Amniotic stem cell (primary cell): ENCODE measurements at regions not wholly inside any gene's neighbourhood (a gene's known extent, or its start where the extent isn't known, plus 50 kb on each side); places are given as distances from the start of the nearest gene placed in this dataset.
"Not testable (repeated sequence)": the region's sequence is repeated elsewhere in the genome, so short reads cannot be mapped to it uniquely, and the experiment has no call there.

Experiments used
- DNase-seq: peaks from one replicate; lab custom pipeline; 2025; lab: John Stamatoyannopoulos, UW

GRCh38 chr9:129317179-129318011, 139.3 kb upstream of the IER5L start:
- DNase-seq: no peak

GRCh38 chr9:129316281-129317030, 138.4 kb upstream of the IER5L start:
- no peak for DNase-seq

GRCh38 chr9:129313331-129313955, 135.4 kb upstream of the IER5L start:
- DNase-seq: no peak

- DNase-seq: no peak
Observed at GRCh38 chr9:129312251-129313122, 134.4 kb upstream of the IER5L start.

GRCh38 chr9:129311643-129312042, 133.6 kb upstream of the IER5L start:
- DNase-seq: no peak

- DNase-seq: no peak
Observed at GRCh38 chr9:129310666-129311350, 132.7 kb upstream of the IER5L start.

GRCh38 chr9:129309906-129310305, 131.8 kb upstream of the IER5L start:
- DNase-seq: no peak

GRCh38 chr9:129309041-129309430, 131.0 kb upstream of the IER5L start:
- DNase-seq: no peak

GRCh38 chr9:129307227-129307970, 129.3 kb upstream of the IER5L start:
- no peak for DNase-seq

GRCh38 chr9:129306318-129306973, 128.4 kb upstream of the IER5L start:
- DNase-seq: no peak

GRCh38 chr9:129305246-129305645, 127.2 kb upstream of the IER5L start:
- no peak for DNase-seq

GRCh38 chr9:129301941-129302340, 123.9 kb upstream of the IER5L start:
- no peak for DNase-seq

- not testable (repeated sequence) for DNase-seq
Observed at GRCh38 chr9:129296195-129296594, 118.1 kb upstream of the IER5L start.

- DNase-seq: no peak
Observed at GRCh38 chr9:129291041-129291501, 113.0 kb upstream of the IER5L start.

GRCh38 chr9:129290606-129291005, 112.5 kb upstream of the IER5L start:
- DNase-seq: no peak

GRCh38 chr9:129289883-129290282, 111.8 kb upstream of the IER5L start:
- DNase-seq: no peak

GRCh38 chr9:129289131-129289731, 111.2 kb upstream of the IER5L start:
- no peak for DNase-seq

- no peak for DNase-seq
Observed at GRCh38 chr9:129287619-129288305, 109.7 kb upstream of the IER5L start.
